HG02938 (cell line): ENCODE measurements at regions not wholly inside any gene's neighbourhood (a gene's known extent, or its start where the extent isn't known, plus 50 kb on each side); places are given as distances from the start of the nearest gene placed in this dataset.

Source experiments
- ATAC-seq: cut with Tn5 transposase; IDR thresholded peaks from one replicate; pipeline ENCODE4 v1.9.1; 2021; ENCODE audit warnings: mild to moderate bottlenecking, moderate library complexity; ENCODE audit not compliant: unreplicated experiment

DNA sequence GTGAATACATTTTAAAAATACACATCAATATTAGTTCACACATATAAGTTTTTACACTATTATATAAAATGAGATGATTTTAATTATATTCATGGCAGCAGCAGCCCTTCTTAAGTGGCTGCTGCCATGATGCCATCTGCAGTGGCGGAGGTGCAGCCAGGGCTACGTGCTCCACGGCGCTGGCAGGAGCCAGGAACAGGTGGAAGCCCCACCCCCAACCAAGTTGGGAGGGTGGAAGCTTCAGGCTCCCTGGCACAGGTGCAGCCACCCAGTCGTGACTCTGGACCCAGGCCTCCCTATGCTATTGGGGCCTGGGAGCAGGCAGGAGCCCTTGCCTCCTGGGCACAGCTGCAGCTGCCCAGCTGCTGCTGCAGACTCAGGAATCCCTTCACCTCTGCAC, 646.9 kb upstream of the PCDH9 start:
- ATAC-seq: no peak

DNA sequence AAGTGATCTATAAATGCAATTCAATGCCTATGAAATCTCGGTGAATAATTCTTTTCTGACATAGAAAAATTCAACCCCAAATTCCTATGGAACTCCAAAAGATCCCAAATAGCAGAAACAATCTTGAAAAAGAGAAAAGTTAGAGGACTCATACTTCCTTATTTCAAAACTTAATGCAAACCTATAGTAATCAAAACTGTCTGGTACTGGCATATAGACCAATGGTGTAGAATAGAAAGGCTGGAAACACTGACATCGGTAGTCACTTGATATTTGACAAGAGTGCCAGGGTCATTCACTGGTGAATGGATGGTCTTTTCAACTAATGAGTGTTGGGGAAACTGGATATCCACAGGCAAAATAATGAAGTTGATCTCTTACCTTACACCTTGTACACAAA, 637.1 kb upstream of the PCDH9 start:
- ATAC-seq: no peak

DNA sequence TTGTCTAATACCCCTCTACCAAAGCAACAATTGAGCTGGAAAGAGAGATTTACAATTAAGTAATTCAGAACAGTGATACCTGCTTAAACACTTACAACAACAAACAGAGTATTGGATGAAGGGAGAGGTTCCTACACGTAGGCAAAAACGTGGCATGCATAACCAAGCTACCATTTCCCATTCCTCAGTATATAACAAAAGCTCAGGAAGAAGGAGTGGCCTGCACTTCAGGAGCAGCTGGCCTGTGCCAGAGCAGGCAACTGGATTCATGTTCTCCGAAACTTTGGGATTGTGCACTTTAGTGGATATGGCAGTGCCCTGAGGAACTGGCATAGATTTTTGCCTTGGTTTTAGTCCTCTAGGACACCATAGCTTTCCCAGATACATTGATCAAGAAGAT, 630.2 kb upstream of the PCDH9 start:
- ATAC-seq: no peak

DNA sequence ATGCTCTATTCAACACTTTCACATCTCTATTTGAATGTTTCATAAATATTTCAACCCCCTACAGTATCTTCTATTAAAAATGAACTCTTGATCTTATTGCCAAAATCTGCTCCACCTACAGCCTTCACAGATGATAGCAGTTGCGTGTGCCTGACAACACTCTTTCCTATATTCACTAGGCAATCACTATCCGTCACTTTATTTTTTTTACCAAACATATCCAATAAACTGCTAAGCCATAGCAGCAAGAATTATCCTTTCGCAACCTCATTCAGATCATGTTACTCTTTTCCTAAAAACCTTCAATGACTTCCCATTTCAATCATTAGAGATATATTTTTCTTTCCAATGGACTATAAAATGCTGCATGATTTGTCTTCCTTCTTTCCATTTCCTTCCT, 629.8 kb upstream of the PCDH9 start:
- ATAC-seq: no peak

DNA sequence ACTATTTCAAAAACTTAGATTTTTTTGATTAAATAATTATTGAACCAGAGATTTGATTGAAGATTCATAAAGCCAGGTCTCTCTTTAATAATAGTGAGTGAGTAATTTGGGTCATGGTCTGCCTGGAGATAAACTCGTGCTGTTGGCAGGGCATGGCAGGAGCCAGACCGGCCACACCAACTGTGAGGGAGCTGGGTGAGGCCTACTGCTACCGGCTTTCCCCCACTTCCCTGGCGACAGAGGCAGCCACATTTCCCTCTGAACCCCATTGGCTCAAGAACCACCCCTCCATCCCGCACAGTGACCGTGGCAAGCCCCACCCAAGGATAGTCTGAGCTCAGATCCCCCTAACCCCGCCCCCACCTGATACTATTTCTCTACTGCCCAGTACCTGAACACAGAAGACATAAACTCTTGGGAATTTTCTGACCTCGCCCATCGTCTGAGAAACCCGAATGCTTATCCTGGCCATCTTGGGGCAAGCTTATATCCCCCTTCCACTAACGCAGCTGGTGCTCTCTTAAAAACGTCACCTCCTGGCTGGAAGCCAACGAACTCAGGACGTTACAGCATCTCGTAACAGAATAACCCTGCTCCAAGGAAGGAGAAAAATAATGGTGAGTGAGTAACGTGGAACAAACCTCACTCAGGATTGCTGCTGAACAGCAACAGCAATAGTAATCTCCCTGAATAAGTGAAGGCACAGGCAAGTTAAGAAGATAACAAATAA, 627.6 kb upstream of the PCDH9 start:
- no peak for ATAC-seq

DNA sequence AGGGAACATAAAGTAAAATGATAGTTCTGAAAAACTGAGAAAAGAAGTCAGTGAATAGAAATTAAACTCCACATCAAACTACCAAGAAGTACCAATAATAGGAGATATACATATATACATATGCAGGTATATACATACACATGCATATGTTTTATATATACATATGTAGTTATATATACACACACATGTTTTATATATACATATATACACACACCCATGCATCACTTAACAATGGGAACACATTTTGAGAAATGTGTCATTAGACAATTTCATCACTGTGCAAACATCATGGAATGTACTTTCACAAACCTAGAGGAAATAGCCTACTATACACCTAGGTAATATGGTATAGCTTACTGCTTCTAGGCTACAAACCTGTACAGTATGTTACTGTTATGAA, 626.8 kb upstream of the PCDH9 start:
- no peak for ATAC-seq

DNA sequence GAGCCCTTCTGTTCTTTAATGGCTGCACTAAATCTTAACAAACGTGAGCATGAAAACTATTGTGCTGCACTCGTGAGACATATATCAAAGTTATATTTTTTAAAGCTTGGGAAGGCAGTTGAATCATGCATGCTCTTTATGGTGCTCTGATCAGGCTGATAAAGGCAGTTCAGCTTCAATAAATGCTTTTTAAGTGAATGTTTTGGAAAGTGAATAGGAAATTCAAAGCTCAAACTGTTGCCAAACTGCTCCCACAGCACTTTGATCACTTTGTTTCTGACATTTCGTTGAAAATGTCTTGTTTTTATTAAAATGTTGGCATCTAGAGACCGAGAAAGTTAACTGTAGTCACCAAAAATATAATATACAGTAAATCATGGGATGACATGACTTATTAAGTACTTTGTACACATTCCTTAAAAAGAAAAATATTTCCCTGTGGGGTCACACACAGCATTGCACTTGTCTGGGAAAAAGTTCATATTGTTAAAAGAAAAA, 625.7 kb upstream of the PCDH9 start:
- ATAC-seq: no peak

DNA sequence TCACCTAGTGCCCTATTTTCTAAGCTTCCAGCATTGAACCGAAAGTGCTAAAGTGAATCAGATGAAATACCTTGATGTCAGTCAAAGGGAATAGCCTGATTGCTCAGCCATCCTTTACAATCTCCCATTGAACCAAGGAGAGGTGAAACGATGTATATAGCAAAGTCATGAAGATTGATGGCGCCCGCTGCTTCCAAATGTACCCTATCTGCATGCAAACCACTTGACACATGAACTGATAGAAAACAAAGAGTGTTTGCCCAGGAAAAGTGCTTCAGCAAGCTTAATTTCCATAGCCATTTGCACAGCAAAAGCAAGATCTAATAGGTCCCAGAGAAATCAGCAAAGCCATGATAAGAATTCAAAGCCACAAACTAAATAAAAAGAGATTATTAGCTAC, 624.9 kb upstream of the PCDH9 start:
- ATAC-seq: no peak

DNA sequence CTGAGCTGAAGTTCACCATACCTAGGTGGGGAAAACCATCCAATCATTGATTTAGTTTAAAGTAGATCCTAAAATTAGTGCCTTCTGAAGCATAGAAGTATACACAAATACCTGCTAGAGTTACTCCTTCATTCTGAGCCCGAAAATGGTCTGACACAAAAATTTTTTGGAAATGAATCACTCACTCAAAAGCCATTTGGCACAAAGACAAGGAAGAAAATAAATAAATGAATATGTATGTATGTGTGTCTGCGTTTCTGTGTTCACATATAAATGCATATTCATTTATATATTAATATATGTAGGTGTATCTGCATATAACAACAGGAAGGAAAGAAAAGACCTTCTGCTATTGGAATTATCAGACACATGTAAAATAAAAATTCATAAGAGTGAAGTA, 614.4 kb upstream of the PCDH9 start:
- no peak for ATAC-seq

DNA sequence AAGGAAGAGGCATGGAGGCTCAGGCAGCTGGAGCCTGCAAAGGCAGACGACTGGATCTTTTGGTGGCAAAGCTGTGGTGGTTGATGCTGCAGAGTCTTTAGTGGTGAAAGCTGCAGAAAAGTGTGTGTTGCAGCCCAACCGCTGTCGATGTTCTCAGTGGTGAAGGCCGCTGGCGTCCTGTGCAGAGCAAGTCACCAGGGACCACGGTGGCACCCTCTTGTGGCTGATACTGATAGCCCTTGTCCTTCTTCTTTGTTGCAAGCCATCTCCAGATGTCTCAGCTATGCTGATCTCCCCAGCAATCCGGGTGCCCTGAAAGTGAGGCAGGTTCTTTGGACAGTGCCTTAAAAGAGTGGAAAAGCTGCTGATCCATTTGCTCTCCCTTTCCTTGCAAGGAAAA, 610.9 kb upstream of the PCDH9 start:
- no peak for ATAC-seq

DNA sequence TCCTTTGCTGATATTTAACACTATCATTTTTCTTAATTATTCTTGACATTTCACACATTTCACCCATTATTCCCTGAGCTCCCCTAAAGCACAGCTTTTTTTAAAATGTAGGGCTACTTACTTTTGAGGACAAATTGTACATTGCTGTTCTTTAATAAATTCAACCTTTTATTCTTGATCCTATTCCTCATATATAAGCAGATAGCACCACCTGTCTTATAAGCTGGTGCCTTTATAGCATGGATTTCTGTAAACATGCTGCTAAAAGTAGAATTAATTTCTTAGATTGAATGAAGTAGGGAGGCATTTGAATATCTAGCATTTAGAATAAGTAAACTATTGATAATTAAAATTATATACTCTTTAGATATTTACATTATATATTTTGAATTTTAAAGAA, 603.4 kb upstream of the PCDH9 start:
- no peak for ATAC-seq

DNA sequence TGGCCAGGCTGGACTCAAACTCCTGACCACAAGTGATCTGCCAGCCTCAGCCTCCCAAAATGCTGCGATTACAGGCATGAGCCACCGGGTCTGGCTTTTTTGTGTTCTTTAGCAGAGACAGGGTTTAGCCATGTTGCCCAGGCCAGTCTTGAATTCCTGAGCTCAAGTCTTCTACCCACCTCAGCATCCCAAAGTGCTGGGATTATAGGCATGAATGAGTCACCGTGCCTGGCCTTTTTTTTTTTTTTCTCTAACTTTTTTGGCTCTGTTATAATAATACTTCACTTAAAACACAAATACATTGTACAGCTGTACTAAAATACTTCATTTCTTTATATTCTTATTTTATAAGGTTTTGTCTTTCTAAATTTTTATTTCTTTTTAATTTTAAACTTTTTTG, 599.5 kb upstream of the PCDH9 start:
- ATAC-seq: no peak

DNA sequence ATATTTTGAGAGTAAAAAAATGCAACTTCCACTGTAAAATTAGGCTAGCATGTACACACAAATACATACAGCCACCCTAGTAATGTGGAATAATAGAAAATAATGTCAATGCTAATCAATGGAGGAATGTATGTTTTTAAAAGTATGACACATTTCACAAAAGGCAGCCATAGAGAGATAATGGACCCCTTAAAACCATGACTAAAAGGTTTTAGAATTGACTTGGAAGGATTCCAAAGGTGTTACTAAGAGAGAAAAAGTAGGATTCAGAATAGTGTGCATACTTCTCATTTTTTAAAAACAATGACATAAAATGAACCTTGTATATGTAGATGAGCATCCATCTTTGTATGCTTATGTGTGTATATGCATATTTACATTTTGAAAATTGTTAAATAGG, 597.9 kb upstream of the PCDH9 start:
- no peak for ATAC-seq

DNA sequence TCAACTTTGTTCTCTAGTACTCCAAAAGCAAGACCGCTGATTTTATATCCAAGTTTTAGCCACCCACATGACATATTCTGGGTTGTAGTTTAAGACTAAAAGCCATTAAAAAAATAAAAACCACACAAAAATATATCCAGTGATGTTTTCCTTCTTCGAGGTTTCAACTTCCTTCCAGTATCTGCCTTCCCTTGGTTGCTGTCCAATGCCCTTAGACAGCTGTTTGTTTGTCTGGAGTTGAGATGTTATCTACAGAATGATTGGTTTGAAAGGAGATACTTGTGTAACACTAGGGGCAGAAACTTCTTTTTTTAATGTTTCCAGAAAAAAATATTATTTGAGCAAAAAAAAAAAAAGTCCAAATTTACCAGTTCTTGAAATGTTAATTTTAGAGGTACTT, 591.5 kb upstream of the PCDH9 start:
- ATAC-seq: no peak

DNA sequence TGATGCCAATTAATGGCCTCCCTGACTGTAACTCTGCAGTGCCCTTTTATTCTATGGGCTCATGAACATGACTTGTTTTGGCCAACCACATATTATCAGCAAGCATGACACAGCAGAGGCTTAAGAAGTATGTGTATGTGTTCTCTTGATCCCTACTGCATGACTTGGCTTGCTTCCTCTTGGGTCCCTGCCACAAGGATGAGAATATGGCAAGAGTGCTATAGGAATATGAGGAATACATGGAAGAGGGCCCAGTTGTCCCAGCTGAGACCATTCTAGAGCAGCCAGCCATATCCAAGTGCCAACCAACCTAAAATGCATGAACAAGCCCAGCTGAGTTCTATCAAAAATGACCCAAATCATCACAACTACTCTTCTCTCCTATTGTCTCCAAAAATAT, 576.7 kb upstream of the PCDH9 start:
- no peak for ATAC-seq

DNA sequence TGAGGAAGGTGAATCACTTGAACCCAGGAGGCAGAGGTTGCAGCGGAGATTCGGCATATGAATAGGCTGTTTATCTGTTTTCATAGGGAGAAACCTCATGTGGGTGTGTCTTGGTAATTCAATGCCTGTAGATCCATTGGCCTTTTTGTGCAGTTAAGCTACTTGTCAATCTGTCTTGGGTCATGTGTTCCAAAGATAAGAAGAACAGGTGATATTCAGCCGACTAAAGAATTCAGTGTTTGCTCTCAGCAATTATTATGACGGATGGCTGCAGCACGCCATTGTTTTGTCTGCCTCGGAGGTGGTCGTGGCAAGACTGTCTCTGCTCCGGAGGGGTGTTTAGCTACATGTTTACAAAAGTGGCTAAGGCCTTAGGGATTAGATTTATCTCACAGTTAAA, 573.0 kb upstream of the PCDH9 start:
- no peak for ATAC-seq

DNA sequence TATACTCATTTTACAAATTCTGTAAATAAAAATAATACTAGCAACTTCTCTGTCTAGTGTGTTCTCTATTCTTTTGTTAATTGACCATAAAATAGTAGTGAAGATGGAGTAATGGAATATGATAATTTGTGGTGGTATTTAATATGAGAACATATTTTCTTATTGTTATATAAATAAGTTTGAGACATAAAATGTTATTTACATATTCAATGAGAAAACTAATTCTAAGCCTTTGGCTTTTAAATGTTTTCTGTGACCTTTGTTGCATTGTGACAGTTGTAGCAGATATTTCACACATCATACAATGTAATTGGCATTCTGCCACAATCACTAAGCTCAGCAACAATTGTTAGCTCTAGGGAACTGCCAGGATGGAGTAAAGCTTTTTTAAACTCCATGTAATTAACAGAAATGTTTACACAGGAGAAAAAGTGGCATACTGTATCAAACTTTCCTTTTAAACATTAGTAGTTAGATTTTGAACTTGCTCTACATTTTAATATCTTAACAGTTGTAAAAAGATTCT, 562.1 kb upstream of the PCDH9 start:
- no peak for ATAC-seq

DNA sequence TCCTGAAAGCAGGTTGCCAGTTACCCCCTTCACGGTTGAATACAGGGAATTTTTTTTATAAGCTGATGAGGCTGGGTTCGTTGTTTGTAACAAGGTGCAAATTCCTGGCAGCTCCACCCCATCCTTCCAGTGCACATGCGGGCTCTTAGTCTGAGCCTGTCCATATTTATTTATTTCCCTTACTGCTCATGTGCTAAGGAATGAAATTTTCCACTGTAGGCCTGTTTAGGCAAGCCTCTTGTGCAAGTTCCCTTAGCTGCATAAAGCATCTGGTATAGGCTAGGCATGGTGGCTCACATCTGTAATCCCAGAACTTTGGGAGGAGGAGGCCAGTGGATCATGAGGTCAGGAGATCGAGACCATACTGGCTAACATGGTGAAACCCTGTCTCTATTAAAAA, 560.9 kb upstream of the PCDH9 start:
- no peak for ATAC-seq

DNA sequence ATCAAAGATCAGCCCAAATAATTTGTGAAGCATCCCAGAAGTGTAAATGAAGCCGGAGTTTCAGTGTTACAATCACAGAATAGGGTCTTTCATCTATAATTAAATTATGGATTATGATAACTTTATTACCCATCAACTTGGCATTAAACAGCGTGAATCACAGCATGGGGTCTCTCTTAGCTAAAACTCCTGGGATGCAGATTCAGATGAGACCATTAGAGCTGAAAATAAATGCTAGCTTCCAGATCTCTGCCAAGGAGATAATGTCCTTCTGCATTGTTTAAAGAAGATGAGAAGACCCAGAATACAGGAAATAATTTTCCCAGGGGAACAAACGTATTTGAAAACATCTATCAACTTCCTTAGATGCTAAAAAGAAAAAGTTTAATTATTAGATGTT, 546.0 kb upstream of the PCDH9 start:
- no peak for ATAC-seq

DNA sequence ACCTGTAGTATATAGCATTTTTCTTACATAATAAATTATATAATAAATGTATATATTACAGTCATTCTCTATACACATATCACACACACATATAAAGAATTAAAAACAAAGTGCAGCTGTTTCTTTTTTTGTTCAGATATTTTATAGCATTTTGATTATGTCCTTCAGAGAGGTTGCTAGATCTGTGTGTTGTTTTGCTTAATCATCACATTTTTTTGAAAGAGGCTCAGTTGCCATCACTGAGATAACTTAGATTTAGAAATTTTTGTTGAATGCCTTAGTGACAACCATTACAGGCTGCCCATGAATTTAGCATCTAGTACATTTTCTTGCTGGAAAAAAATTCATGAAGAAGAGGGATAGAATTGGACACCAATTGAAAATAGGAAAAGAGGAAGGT, 545.2 kb upstream of the PCDH9 start:
- no peak for ATAC-seq

DNA sequence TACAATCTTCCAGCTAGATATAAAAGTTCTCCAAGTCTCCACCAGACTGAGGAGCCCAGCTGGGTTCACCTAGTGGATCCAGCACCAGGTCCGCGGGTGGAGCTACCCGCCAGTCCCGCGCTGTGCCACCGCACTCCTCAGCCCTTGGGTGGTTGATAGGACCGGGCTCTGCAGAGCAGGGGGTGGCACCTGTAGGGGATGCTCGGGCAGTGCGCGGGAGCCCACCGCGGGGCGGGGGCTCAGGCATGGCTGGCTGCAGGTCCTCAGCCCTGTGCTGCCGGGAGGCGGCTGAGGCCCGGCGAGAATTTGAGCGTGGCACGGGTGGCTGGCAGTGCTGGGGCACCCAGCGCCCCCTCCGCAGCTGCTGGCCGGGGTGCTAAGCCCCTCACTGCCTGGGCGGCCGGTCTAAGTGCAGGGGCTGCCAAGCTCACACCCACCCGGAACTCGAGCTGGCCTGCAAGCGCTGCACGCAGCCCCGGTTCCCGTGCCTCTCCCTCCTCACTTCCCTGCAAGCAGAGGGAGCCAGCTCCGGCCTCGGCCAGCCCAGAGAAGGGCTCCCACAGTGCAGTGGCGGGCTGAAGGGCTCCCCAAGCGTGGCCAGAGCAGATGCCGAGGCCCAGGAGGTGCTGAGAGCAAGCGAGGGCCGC, 542.8 kb upstream of the PCDH9 start:
- ATAC-seq: no peak

DNA sequence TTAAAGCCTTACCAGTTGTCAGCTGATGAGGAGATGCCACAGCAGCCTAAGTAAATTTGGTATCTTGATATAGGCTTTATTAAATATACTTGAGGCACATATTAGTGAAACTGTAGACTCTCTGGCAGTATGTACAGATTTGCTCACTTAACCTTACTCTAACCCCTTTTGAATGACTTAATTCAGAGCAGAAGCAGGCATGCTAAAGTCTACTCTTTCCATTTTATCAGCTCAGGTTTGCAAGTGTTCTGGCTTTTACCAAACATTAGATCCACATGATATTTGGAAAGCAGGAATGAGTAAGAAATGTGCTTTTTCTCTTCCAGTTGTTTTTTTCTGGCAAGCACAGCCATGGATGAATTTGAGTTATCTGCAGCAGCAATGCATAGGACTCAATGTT, 541.0 kb upstream of the PCDH9 start:
- no peak for ATAC-seq

DNA sequence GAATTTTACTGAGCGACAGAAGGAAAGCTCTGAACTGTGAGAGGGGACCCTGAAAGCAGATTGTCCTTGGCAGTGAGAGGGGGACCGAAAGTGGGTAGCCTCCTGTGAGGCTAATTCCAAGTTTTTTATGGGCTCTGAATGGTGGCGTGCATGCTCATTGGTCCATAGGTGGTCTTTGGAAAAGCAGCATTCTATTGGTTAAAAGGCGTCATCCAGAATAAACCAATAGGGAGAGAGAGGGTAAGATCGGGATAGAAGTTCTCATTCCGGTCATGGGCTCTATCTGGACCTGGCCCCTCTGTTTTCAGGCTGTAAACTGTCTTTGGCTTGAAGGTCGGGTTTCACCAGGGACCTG, 539.8 kb upstream of the PCDH9 start:
- ATAC-seq: no peak
